Prostate gland (tissue), 2 donors: ENCODE measurements at regions not wholly inside any gene's neighbourhood (a gene's known extent, or its start where the extent isn't known, plus 50 kb on each side); places are given as distances from the start of the nearest gene placed in this dataset.

Experiments used
- CTCF ChIP-seq, 4 experiments: fragments of 200-600 bp in 2 of 4; fragments of 450-650 bp in 2 of 4; sonication (generic) in 2 of 4; IDR thresholded peaks; 1 replicate in 3 of 4; 2 replicates in 1 of 4; pipeline ENCODE4 v1.5.1; 2016 to 2019; ENCODE audit warnings: antibody characterized with exemption in 4 of 4, mild to moderate bottlenecking in 2 of 4, moderate library complexity in 2 of 4
- POLR2A ChIP-seq: fragments of 450-650 bp; IDR thresholded peaks from one replicate; pipeline ENCODE4 v1.6.1; 2016; ENCODE audit warnings: antibody characterized with exemption, mild to moderate bottlenecking
- POLR2AphosphoS5 ChIP-seq: sonication (generic); formaldehyde crosslinking; IDR thresholded peaks from one replicate; pipeline ENCODE4 v1.6.1; 2017; ENCODE audit warnings: antibody characterized with exemption

- TF ChIP-seq POLR2AphosphoS5 (no peak), CTCF (IDR thresholded peaks at IDR 0.05) (no peak), POLR2A (no peak)
Observed at GRCh38 chr1:22236900-22237299, 94.0 kb upstream of the WNT4 start.
